Vagina (tissue), 2 donors: ENCODE measurements at regions not wholly inside any gene's neighbourhood (a gene's known extent, or its start where the extent isn't known, plus 50 kb on each side); places are given as distances from the start of the nearest gene placed in this dataset.
"Not testable (repeated sequence)": the region's sequence is repeated elsewhere in the genome, so short reads cannot be mapped to it uniquely, and the experiment has no call there.

Experiments
- CTCF ChIP-seq, 3 experiments: fragments of 450-650 bp in 2 of 3; fragments of 200-600 bp in 1 of 3; sonication (generic) in 1 of 3; IDR thresholded peaks; one replicate each; pipeline ENCODE4 v1.5.1; 2017 to 2019; ENCODE audit warnings: antibody characterized with exemption in 3 of 3, mild to moderate bottlenecking in 2 of 3, moderate library complexity in 2 of 3
- POLR2A ChIP-seq, 2 donors: fragments of 450-650 bp; IDR thresholded peaks; one replicate each; pipeline ENCODE4 v1.6.1; 2017; ENCODE audit warnings: antibody characterized with exemption in 2 of 2, mild to moderate bottlenecking in 2 of 2, moderate library complexity in 2 of 2
- POLR2AphosphoS5 ChIP-seq, 2 donors: sonication (generic); formaldehyde crosslinking; IDR thresholded peaks; one replicate each; pipeline ENCODE4 v1.9.0; 2017; ENCODE audit warnings: antibody characterized with exemption in 2 of 2, mild to moderate bottlenecking in 2 of 2, low read depth in 1 of 2; ENCODE audit not compliant: insufficient read depth in 1 of 2

GRCh38 chr1:120552190-120552589 lies 137.4 kb downstream of the NBPF8 start:
- TF ChIP-seq CTCF (IDR thresholded peaks at IDR 0.05); POLR2AphosphoS5 (IDR thresholded peaks at IDR 0.05; ENCODE audit: insufficient read depth in 1 of 2, low read depth in 1 of 2); POLR2A (IDR thresholded peaks at IDR 0.05): not testable (repeated sequence)
